GM23338 (cell line): ENCODE measurements at regions not wholly inside any gene's neighbourhood (a gene's known extent, or its start where the extent isn't known, plus 50 kb on each side); places are given as distances from the start of the nearest gene placed in this dataset.

Experiments used
- TF ChIP-seq, protein P1 (sequence below): IDR thresholded peaks from one replicate; pipeline ENCODE4 v1.6.1; 2018; ENCODE audit warnings: antibody characterized with exemption; ENCODE audit not compliant: unreplicated experiment
- TF ChIP-seq, protein P2 (sequence below), 2 experiments: fragments of 200-600 bp in 1 of 2; sonication (generic) in 1 of 2; conservative IDR thresholded peaks; 2 replicates each; pipeline versions ENCODE4 v1.5.1 to v1.6.1; 2016 to 2017; ENCODE audit warnings: antibody characterized with exemption in 2 of 2, low read depth in 2 of 2, mild to moderate bottlenecking in 2 of 2, moderate library complexity in 1 of 2
- TF ChIP-seq, protein P3 (sequence below): IDR thresholded peaks from 2 replicates; pipeline ENCODE4 v1.6.1; 2016; ENCODE audit warnings: antibody characterized with exemption

DNA sequence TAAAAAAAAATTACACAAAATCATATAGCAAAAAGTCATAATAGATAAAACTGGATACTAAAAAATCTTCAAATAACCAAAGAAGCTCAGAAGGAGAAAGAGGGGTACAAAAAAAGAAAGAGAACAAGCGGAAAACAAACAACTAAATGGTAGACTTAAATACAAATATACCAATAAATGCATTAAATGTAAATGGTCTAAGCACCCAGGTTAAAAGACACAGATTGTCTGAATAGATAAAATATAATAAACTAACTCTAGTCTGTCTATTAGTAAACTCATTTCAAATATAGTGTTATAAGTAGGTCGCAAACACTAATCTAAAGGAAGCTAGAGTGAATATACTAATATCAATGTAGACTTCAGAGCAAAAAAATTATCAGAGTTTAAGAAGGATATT, 357.4 kb downstream of the METTL4 start:
- TF ChIP-seq, protein P1, sequence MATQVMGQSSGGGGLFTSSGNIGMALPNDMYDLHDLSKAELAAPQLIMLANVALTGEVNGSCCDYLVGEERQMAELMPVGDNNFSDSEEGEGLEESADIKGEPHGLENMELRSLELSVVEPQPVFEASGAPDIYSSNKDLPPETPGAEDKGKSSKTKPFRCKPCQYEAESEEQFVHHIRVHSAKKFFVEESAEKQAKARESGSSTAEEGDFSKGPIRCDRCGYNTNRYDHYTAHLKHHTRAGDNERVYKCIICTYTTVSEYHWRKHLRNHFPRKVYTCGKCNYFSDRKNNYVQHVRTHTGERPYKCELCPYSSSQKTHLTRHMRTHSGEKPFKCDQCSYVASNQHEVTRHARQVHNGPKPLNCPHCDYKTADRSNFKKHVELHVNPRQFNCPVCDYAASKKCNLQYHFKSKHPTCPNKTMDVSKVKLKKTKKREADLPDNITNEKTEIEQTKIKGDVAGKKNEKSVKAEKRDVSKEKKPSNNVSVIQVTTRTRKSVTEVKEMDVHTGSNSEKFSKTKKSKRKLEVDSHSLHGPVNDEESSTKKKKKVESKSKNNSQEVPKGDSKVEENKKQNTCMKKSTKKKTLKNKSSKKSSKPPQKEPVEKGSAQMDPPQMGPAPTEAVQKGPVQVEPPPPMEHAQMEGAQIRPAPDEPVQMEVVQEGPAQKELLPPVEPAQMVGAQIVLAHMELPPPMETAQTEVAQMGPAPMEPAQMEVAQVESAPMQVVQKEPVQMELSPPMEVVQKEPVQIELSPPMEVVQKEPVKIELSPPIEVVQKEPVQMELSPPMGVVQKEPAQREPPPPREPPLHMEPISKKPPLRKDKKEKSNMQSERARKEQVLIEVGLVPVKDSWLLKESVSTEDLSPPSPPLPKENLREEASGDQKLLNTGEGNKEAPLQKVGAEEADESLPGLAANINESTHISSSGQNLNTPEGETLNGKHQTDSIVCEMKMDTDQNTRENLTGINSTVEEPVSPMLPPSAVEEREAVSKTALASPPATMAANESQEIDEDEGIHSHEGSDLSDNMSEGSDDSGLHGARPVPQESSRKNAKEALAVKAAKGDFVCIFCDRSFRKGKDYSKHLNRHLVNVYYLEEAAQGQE: no peak
- TF ChIP-seq, protein P2, sequence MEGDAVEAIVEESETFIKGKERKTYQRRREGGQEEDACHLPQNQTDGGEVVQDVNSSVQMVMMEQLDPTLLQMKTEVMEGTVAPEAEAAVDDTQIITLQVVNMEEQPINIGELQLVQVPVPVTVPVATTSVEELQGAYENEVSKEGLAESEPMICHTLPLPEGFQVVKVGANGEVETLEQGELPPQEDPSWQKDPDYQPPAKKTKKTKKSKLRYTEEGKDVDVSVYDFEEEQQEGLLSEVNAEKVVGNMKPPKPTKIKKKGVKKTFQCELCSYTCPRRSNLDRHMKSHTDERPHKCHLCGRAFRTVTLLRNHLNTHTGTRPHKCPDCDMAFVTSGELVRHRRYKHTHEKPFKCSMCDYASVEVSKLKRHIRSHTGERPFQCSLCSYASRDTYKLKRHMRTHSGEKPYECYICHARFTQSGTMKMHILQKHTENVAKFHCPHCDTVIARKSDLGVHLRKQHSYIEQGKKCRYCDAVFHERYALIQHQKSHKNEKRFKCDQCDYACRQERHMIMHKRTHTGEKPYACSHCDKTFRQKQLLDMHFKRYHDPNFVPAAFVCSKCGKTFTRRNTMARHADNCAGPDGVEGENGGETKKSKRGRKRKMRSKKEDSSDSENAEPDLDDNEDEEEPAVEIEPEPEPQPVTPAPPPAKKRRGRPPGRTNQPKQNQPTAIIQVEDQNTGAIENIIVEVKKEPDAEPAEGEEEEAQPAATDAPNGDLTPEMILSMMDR (conservative IDR thresholded peaks at IDR 0.05; ENCODE audit: low read depth in 2 of 2): no peak
- TF ChIP-seq, protein P3, sequence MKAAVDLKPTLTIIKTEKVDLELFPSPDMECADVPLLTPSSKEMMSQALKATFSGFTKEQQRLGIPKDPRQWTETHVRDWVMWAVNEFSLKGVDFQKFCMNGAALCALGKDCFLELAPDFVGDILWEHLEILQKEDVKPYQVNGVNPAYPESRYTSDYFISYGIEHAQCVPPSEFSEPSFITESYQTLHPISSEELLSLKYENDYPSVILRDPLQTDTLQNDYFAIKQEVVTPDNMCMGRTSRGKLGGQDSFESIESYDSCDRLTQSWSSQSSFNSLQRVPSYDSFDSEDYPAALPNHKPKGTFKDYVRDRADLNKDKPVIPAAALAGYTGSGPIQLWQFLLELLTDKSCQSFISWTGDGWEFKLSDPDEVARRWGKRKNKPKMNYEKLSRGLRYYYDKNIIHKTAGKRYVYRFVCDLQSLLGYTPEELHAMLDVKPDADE: no peak
